Peyer's patch (tissue), 4 donors: ENCODE measurements at regions not wholly inside any gene's neighbourhood (a gene's known extent, or its start where the extent isn't known, plus 50 kb on each side); places are given as distances from the start of the nearest gene placed in this dataset.

Source experiments
- CTCF ChIP-seq, 6 experiments: fragments of 450-650 bp in 4 of 6; fragments of 200-600 bp in 2 of 6; sonication (generic) in 1 of 6; IDR thresholded peaks; one replicate each; pipeline ENCODE4 v1.5.1; 2017 to 2019; ENCODE audit warnings: antibody characterized with exemption in 6 of 6, mild to moderate bottlenecking in 3 of 6, moderate library complexity in 1 of 6
- POLR2A ChIP-seq, 2 donors: fragments of 450-650 bp; IDR thresholded peaks; one replicate each; pipeline ENCODE4 v1.5.1; 2017; ENCODE audit warnings: antibody characterized with exemption in 2 of 2, mild to moderate bottlenecking in 2 of 2, moderate library complexity in 2 of 2

GRCh38 chr22:34808618-34809017, 257.3 kb upstream of the ISX start:
- TF ChIP-seq POLR2A (IDR thresholded peaks at IDR 0.05) (no peak), CTCF (IDR thresholded peaks at IDR 0.05) (no peak)
